ENCODE measurements at regions not wholly inside any gene's neighbourhood (a gene's known extent, or its start where the extent isn't known, plus 50 kb on each side); places are given as distances from the start of the nearest gene placed in this dataset.
A peak's percentile ranks its signal among the peaks of the same experiment; 100 is the strongest.

GRCh38 chr3:171528102-171528501 lies 67.9 kb upstream of the TNIK start:
- no peaks in the 10 kb centered on the region for H3K9me3 ChIP-seq
- H3K4me3 ChIP-seq: no peak overlapping the region
- intact Hi-C loops (cut with DNase I): no loop called here
- H3K4me1 ChIP-seq: no peaks in the 10 kb centered on the region
- ATAC-seq: peak; percentile 55
- no peaks in the 10 kb centered on the region for H3K36me3 ChIP-seq
- TF ChIP-seq CTCF (IDR thresholded peaks at IDR 0.05): no peak
- H3K27ac ChIP-seq: no peak overlapping the region
- DNase-seq: no peak
- H3K27me3 ChIP-seq: no peaks in the 10 kb centered on the region

- intact Hi-C loops (cut with DNase I): no loop called here
- no peaks in the 10 kb centered on the region for H3K27me3 ChIP-seq
- ATAC-seq (peak; percentile 37), DNase-seq (peak in 2 of 4 donors; percentile 10 to 17)
- H3K36me3 ChIP-seq: no peaks in the 10 kb centered on the region
- H3K4me3 ChIP-seq: no peak overlapping the region
- no peak overlapping the region for H3K27ac ChIP-seq
- H3K9me3 ChIP-seq: no peaks in the 10 kb centered on the region
- TF ChIP-seq CTCF (IDR thresholded peaks at IDR 0.05): no peak
- H3K4me1 ChIP-seq: no peaks in the 10 kb centered on the region
These were observed 66.7 kb upstream of the TNIK start for GRCh38 chr3:171526869-171527268.

GRCh38 chr3:171526146-171526545 lies 65.9 kb upstream of the TNIK start:
- no peaks in the 10 kb centered on the region for H3K4me1 ChIP-seq
- no peaks in the 10 kb centered on the region for H3K36me3 ChIP-seq
- no peak overlapping the region for H3K4me3 ChIP-seq
- intact Hi-C loops (cut with DNase I): no loop called here
- no peak for ATAC-seq
- H3K9me3 ChIP-seq: no peaks in the 10 kb centered on the region
- no peak for TF ChIP-seq CTCF (IDR thresholded peaks at IDR 0.05)
- no peak overlapping the region for H3K27ac ChIP-seq
- DNase-seq: no peak
- no peaks in the 10 kb centered on the region for H3K27me3 ChIP-seq

GRCh38 chr3:171525437-171525836 lies 65.2 kb upstream of the TNIK start:
- Histone ChIP-seq H3K36me3 (no peaks in the 10 kb centered on the region), H3K4me1 (no peaks in the 10 kb centered on the region), H3K9me3 (no peaks in the 10 kb centered on the region), H3K27ac (no peak overlapping the region), H3K27me3 (no peaks in the 10 kb centered on the region), H3K4me3 (no peak overlapping the region)
- no peak for TF ChIP-seq CTCF (IDR thresholded peaks at IDR 0.05)
- intact Hi-C loops (cut with DNase I): no loop called here
- DNase-seq (no peak), ATAC-seq (peak; percentile 62)

- Histone ChIP-seq H3K27me3 (no peaks in the 10 kb centered on the region), H3K4me3 (no peak overlapping the region), H3K27ac (no peak overlapping the region), H3K9me3 (no peaks in the 10 kb centered on the region), H3K4me1 (no peaks in the 10 kb centered on the region), H3K36me3 (no peaks in the 10 kb centered on the region)
- intact Hi-C loops (cut with DNase I): no loop called here
- DNase-seq (no peak), ATAC-seq (no peak)
- no peak for TF ChIP-seq CTCF (IDR thresholded peaks at IDR 0.05)
These were observed 64.7 kb upstream of the TNIK start for GRCh38 chr3:171524921-171525310.
